ENCODE measurements at regions not wholly inside any gene's neighbourhood (a gene's known extent, or its start where the extent isn't known, plus 50 kb on each side); places are given as distances from the start of the nearest gene placed in this dataset.
"Not testable (repeated sequence)": the region's sequence is repeated elsewhere in the genome, so short reads cannot be mapped to it uniquely, and the experiment has no call there.

- TF ChIP-seq PLRG1 (conservative IDR thresholded peaks at IDR 0.05); LBX2 (CRISPR knock-in tag; IDR thresholded peaks at IDR 0.05; ENCODE audit: borderline replicate concordance); MTF2 (CRISPR knock-in tag; IDR thresholded peaks at IDR 0.05; ENCODE audit: borderline replicate concordance): not testable (repeated sequence)
Measured at GRCh38 chr21:6096560-6097424, 4424.6 kb upstream of the TPTE start.
